SK-N-SH (cell line): ENCODE measurements at regions not wholly inside any gene's neighbourhood (a gene's known extent, or its start where the extent isn't known, plus 50 kb on each side); places are given as distances from the start of the nearest gene placed in this dataset.

Experiments used
- CTCF ChIA-PET: fragments of 300-600, 350-600 bp; formaldehyde crosslinking; extraction: SDS; loops from one replicate; lab custom pipeline; 2021; lab: Yijun Ruan, JAX
- POLR2A ChIA-PET: fragments of 350-600 bp; sonication (Branson Sonifier 250); formaldehyde crosslinking; extraction: SDS; loops from one replicate; lab custom pipeline; 2020; ENCODE audit warnings: antibody characterized with exemption, inconsistent platforms; lab: Yijun Ruan, JAX
- DNase-seq: peaks from one replicate; pipeline ENCODE4 v3.0.0; 2012
- H2AFZ ChIP-seq: fragments of 200-600 bp; sonication (generic); 2 replicates; pipeline ENCODE4 v1.8.1; 2016; ENCODE audit warnings: antibody characterized with exemption, mild to moderate bottlenecking, low read depth
- H3F3A ChIP-seq: fragments of 200-600 bp; sonication (generic); replicated peaks from 2 replicates; pipeline ENCODE3; 2016; ENCODE audit warnings: antibody characterized with exemption, mild to moderate bottlenecking; ENCODE audit not compliant: insufficient read depth
- H3K27ac ChIP-seq, 2 experiments: fragments of 200-500 bp in 1 of 2; fragments of 200-600 bp in 1 of 2; sonication (Bioruptor generic) in 1 of 2; sonication (generic), shearing (Covaris generic) in 1 of 2; 2 replicates each; pipeline versions ENCODE4 v1.5.1 to v1.6.1; 2014 to 2016; ENCODE audit warnings: low read depth in 2 of 2, inconsistent platforms in 1 of 2, low read length in 1 of 2, mild to moderate bottlenecking in 1 of 2, mixed read lengths in 1 of 2
- H3K27me3 ChIP-seq: fragments of 200-600 bp; sonication (generic), shearing (Covaris generic); 2 replicates; pipeline ENCODE4 v1.6.1; 2016; ENCODE audit warnings: mixed run types; ENCODE audit not compliant: insufficient read depth
- H3K36me3 ChIP-seq, 2 experiments: fragments of 200-500 bp in 1 of 2; fragments of 200-600 bp in 1 of 2; sonication (Bioruptor generic) in 1 of 2; sonication (generic) in 1 of 2; replicated peaks in 1 of 2; 2 replicates each; pipeline versions ENCODE3 to v1.5.1; 2014 to 2016; ENCODE audit warnings: low read length in 1 of 2, mild to moderate bottlenecking in 1 of 2; ENCODE audit not compliant: insufficient read depth in 2 of 2, control insufficient read depth in 1 of 2
- H3K4me1 ChIP-seq, 2 experiments: fragments of 200-500 bp in 1 of 2; fragments of 200-600 bp in 1 of 2; sonication (Bioruptor generic) in 1 of 2; sonication (generic), shearing (Covaris generic) in 1 of 2; 2 replicates each; pipeline versions ENCODE4 v1.5.1 to v1.6.1; 2014 to 2016; ENCODE audit warnings: low read depth in 1 of 2, low read length in 1 of 2, mixed run types in 1 of 2; ENCODE audit not compliant: insufficient read depth in 2 of 2, control insufficient read depth in 1 of 2
- H3K4me2 ChIP-seq: fragments of 200-600 bp; sonication (generic), shearing (Covaris generic); 2 replicates; pipeline ENCODE4 v1.6.1; 2017; ENCODE audit warnings: mixed run types
- H3K4me3 ChIP-seq, 2 experiments: fragments of 200-500 bp in 1 of 2; fragments of 200-600 bp in 1 of 2; sonication (Bioruptor generic) in 1 of 2; sonication (generic), shearing (Covaris generic) in 1 of 2; 2 replicates each; pipeline versions ENCODE4 v1.5.1 to v1.8.1; 2014 to 2016; ENCODE audit warnings: low read depth in 2 of 2, inconsistent platforms in 1 of 2, low read length in 1 of 2, mild to moderate bottlenecking in 1 of 2, mixed read lengths in 1 of 2, moderate library complexity in 1 of 2
- H3K79me2 ChIP-seq: fragments of 200-600 bp; sonication (generic); 2 replicates; pipeline ENCODE4 v1.8.1; 2017; ENCODE audit warnings: mild to moderate bottlenecking; ENCODE audit not compliant: insufficient read depth
- H3K9ac ChIP-seq: fragments of 200-600 bp; sonication (generic); 2 replicates; pipeline ENCODE4 v1.6.1; 2017; ENCODE audit warnings: mixed run types
- H3K9me2 ChIP-seq: fragments of 200-600 bp; sonication (generic); 2 replicates; pipeline ENCODE4 v1.6.1; 2017; ENCODE audit warnings: mixed run types
- H3K9me3 ChIP-seq: fragments of 200-600 bp; sonication (generic); 2 replicates; pipeline ENCODE4 v1.6.1; 2017; ENCODE audit warnings: mixed run types, mild to moderate bottlenecking, moderate library complexity
- H4K20me1 ChIP-seq: fragments of 200-600 bp; sonication (generic); 2 replicates; pipeline ENCODE4 v1.6.1; 2017; ENCODE audit warnings: mild to moderate bottlenecking, mixed run types; ENCODE audit not compliant: insufficient read depth
- ELF1 ChIP-seq: IDR thresholded peaks from 2 replicates; pipeline ENCODE4 v1.4.0; 2012
- GABPA ChIP-seq: IDR thresholded peaks from 2 replicates; pipeline ENCODE4 v1.4.0; 2012; ENCODE audit warnings: low read depth, mild to moderate bottlenecking
- RAD21 ChIP-seq: IDR thresholded peaks from 2 replicates; pipeline ENCODE4 v1.6.1; 2012; ENCODE audit warnings: mild to moderate bottlenecking, low read length
- RFX5 ChIP-seq: IDR thresholded peaks from 2 replicates; pipeline ENCODE4 v1.6.1; 2012; ENCODE audit warnings: mild to moderate bottlenecking, improper control_type of control experiment, low read length
- SMC3 ChIP-seq: IDR thresholded peaks from 2 replicates; pipeline ENCODE4 v1.6.1; 2012; ENCODE audit warnings: low read depth, low read length, improper control_type of control experiment
- TAF1 ChIP-seq: IDR thresholded peaks from 2 replicates; pipeline ENCODE4 v1.6.1; 2012; ENCODE audit warnings: low read depth, mild to moderate bottlenecking, low read length, moderate library complexity, borderline replicate concordance
- USF2 ChIP-seq: fragments of 150-350 bp; IDR thresholded peaks from 2 replicates; pipeline ENCODE4 v1.6.1; 2017; ENCODE audit warnings: antibody characterized with exemption, low read length, low read depth, borderline replicate concordance
- YY1 ChIP-seq: IDR thresholded peaks from 2 replicates; pipeline ENCODE4 v1.4.0; 2012; ENCODE audit warnings: low read depth, mild to moderate bottlenecking
- WGBS: methylation state at CpG from one replicate; pipeline ENCODE4 v1.1.6; 2017; ENCODE audit warnings: low lambda C conversion rate; 5-methylcytosine and 5-hydroxymethylcytosine counted together
- TF ChIP-seq, protein P1 (sequence below): IDR thresholded peaks from 2 replicates; pipeline ENCODE4 v1.6.1; 2012; ENCODE audit warnings: mild to moderate bottlenecking, low read depth, low read length, moderate library complexity

GRCh38 chr6:145119081-145119480, 616.2 kb downstream of the EPM2A start:
- Histone ChIP-seq H3K9ac (no peak overlapping the region), H2AFZ (no peak overlapping the region), H3K79me2 (no peaks in the 10 kb centered on the region), H3K27me3 (no peaks in the 10 kb centered on the region), H3K4me2 (no peak overlapping the region), H3F3A (no peaks in the 10 kb centered on the region), H3K4me1 (no peaks in the 10 kb centered on the region), H3K27ac (no peak overlapping the region), H4K20me1 (no peaks in the 10 kb centered on the region), H3K4me3 (no peak overlapping the region), H3K36me3 (no peaks in the 10 kb centered on the region), H3K9me2 (no peaks in the 10 kb centered on the region), H3K9me3 (no peaks in the 10 kb centered on the region)
- WGBS = 70% methylated on average over 4 of the region's 4 CpGs
- ChIA-PET POLR2A (no interaction called here), CTCF (no interaction called here)
- no peak for TF ChIP-seq RAD21
- no peak for TF ChIP-seq USF2
- no peak for TF ChIP-seq YY1
- TF ChIP-seq ELF1 = no peak
- no peak for TF ChIP-seq RFX5
- no peak for TF ChIP-seq GABPA
- no peak for TF ChIP-seq SMC3
- no peak for TF ChIP-seq TAF1
- no peak for DNase-seq

GRCh38 chr6:145132709-145133108, 602.6 kb downstream of the EPM2A start:
- Histone ChIP-seq H3K9me3 (no peaks in the 10 kb centered on the region), H3K4me2 (no peak overlapping the region), H3F3A (no peaks in the 10 kb centered on the region), H3K36me3 (no peaks in the 10 kb centered on the region), H4K20me1 (no peaks in the 10 kb centered on the region), H3K9ac (no peak overlapping the region), H3K9me2 (no peaks in the 10 kb centered on the region), H3K27ac (no peak overlapping the region), H3K27me3 (no peaks in the 10 kb centered on the region), H3K4me1 (no peaks in the 10 kb centered on the region), H3K79me2 (no peaks in the 10 kb centered on the region), H3K4me3 (no peak overlapping the region), H2AFZ (no peak overlapping the region)
- ChIA-PET CTCF (interaction anchor here (1.7 kb wide), 1 partner anchor 550 kb away, joined by 4 read pairs; no protein-coding TSS in a partner anchor), POLR2A (no interaction called here)
- TF ChIP-seq, protein P1, sequence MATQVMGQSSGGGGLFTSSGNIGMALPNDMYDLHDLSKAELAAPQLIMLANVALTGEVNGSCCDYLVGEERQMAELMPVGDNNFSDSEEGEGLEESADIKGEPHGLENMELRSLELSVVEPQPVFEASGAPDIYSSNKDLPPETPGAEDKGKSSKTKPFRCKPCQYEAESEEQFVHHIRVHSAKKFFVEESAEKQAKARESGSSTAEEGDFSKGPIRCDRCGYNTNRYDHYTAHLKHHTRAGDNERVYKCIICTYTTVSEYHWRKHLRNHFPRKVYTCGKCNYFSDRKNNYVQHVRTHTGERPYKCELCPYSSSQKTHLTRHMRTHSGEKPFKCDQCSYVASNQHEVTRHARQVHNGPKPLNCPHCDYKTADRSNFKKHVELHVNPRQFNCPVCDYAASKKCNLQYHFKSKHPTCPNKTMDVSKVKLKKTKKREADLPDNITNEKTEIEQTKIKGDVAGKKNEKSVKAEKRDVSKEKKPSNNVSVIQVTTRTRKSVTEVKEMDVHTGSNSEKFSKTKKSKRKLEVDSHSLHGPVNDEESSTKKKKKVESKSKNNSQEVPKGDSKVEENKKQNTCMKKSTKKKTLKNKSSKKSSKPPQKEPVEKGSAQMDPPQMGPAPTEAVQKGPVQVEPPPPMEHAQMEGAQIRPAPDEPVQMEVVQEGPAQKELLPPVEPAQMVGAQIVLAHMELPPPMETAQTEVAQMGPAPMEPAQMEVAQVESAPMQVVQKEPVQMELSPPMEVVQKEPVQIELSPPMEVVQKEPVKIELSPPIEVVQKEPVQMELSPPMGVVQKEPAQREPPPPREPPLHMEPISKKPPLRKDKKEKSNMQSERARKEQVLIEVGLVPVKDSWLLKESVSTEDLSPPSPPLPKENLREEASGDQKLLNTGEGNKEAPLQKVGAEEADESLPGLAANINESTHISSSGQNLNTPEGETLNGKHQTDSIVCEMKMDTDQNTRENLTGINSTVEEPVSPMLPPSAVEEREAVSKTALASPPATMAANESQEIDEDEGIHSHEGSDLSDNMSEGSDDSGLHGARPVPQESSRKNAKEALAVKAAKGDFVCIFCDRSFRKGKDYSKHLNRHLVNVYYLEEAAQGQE = no peak
- WGBS = 87% methylated on average over 2 of the region's 2 CpGs
- no peak for DNase-seq
